ENCODE measurements at regions not wholly inside any gene's neighbourhood (a gene's known extent, or its start where the extent isn't known, plus 50 kb on each side); places are given as distances from the start of the nearest gene placed in this dataset.
"Not testable (repeated sequence)": the region's sequence is repeated elsewhere in the genome, so short reads cannot be mapped to it uniquely, and the experiment has no call there.

DNA sequence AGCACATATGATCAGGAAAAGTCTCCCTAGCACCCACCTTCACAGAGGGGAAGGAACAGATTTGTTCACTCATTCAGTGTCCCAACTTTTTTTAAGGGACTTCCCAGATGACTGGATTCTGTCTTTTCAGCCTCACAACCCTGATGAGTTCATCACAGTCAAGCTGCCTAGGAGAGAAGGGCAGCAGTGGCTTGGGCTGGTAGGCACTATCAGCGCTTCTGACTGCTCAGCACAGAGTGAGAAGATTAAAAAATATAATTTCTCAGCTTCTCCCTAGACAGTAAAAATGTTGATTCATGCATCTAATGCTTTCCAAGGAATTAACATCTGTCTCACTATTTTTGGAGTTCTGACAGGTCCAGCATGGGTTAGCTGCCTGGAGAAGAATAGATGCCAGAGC, 328.2 kb downstream of the DTHD1 start:
- no peak for DNase-seq

DNA sequence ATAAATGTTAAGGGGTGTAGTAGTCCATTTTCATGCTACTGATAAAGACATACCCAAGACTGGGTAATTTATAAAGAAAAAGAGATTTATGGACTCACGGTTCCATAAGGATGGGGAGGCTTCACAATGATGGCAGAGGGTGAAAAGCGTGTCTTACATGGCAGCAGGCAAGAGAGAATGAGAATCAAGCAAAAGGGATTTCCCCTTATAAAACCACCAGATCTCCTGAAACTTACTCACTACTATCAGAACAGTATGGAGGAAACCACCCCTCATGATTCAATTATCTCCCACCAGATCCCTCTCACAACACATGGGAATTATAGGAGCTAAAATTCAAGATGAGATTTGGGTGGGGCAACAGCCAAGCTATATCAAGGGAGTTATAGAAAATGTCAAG, 329.2 kb downstream of the DTHD1 start:
- DNase-seq: no peak

DNA sequence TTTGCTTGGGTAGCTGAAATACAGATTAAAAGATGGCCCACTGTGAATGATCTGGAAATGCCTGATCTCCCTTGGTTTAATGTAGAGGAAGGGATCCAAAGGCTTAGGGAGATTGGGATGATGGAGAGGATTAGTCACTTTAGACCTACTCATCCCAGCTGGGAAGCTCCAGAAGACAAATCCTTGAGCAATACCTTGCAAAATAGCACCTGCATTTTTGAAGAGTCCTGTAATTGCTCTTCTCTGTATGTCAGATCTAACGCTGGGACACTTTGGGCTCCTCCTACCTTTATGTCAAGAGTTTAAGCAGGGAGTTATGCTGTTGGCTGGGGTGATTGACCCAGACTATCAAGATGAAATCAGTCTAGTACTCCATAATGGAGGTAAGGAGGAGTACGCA, 331.7 kb downstream of the DTHD1 start:
- not testable (repeated sequence) for DNase-seq

DNA sequence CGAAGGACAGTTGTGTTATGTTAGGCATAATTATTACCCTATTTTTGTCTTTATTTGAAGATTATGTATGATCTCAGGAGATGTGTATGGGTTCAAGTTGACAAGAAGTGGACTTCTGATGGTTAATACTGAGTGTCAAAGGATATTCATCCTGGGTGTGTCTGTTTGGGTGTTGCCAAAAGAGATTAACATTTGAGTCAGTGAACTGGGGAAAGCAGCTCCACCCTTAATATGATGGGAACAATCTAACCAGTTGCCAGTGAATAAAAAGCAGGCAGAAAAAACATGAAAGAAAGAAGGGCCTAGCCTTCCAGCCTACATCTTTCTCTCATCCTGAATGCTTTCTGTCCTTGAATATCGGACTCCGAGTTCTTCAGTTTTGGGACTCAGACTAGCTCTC, 332.6 kb downstream of the DTHD1 start:
- DNase-seq: no peak

DNA sequence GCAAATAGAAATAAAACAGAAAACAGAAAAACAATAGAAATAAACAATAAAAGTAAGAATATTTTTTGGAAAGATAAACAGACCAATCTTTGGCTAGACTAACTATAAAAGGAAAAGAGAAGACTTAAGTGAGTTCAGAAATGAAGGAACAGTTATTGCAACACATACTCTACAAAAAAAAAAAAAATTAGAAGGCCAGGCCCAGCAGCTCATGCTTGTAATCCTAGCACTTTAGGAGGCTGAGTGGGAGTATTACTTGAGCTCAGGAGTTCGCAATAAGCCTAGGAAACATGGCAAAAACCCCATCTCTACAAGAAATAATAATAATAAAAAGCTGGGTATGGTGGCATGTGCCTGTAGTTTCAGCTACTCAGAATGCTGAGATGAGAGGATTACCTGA, 336.7 kb downstream of the DTHD1 start:
- no peak for DNase-seq

DNA sequence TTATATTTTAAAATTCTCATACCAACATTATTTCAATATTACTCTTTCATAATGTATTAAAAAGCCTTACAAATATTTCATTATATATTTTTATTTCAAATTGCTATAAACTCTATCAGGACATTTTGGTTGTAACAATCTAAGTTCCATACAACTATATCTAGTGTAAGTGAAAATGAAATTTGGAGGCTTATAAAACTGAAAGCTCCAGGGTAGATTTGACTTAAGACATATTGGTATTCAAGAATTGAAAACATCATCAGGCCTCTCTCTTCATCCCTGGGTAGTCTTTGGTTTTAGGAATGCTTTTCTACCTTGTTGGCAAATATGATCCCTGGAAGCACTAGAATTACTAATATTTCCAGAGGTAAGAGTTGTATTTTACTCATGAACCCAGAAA, 342.6 kb downstream of the DTHD1 start:
- DNase-seq: no peak

DNA sequence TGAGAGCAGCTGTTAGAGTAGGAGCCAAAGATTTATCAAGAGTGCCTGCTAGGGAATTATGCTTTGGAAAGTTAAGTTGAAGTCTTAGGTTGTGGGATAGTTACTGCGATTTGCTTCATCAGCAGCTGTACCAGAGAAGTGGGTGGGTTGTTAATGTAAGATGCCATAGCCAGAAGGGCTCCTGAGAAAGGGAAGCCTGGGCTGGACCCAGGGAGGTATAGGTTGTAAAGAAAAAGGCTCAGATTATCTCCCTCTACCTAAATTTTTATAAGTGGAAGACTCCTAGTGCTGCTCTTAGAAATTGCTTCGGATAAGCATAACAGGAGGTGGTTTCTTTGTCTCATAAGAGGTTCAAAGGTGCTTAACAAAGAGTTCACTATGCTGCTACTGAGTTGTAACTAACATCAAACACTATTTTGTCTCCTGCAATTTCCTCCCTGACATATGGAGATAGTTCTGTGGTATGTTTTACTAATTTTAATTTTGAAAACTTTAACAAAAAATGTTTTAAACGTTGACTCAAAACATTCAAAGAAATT, 356.9 kb downstream of the DTHD1 start:
- no peak for DNase-seq

DNA sequence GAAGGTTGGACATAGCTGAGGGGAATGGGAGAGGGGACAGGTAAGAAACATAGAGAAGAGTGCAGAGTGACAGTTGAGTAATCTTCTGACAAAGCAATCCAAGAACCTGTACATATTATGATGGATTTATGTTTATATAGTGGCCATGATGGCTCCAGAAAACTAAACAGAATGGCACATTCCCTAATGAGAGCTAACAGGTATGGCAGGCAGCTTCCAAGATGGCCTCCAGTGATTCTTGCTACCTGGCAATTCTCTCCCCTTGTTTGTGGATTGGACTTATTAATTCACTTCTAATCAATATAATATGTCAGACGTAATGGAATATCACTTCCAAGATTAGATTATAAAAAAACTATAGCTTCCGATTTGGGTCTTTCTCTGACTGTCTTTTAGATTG, 359.5 kb downstream of the DTHD1 start:
- DNase-seq: no peak

DNA sequence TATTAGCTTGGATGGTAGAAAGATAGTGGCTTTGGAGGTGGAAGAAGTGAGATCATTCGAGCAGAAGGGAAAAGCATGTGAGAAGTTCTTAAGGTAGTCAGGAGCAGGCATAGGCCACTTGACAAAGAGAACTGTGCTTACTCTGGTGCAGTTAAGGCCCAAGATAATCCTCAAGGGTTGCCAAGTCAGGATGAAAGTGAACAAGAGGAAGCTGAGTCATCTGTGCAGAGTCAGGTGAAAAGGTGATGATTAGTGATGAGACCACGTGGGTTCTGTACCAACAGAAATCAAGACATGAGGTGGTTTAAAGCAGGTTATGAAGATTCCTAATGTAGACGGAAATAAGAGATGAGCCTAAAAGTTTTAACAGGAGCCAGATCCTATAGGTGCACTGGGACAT, 369.8 kb downstream of the DTHD1 start:
- DNase-seq: no peak

DNA sequence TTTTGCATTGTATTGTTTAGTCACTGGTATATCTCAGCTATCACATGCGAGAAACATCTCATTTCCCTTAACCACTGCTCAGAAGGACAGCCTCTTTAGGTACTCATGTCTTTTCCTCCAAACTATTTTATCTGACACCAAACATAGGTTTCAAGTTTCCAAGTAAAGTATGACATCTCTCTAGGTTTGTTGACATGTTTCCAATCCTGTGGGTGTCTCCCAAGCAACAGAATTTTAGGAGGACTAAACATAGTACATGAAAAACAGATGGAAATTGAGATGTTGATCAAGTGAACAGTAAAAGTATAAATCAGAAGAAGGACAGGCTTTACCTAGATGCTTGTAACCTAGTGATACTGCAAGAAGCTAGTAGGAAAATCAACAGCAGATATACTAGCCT, 371.4 kb downstream of the DTHD1 start:
- no peak for DNase-seq

DNA sequence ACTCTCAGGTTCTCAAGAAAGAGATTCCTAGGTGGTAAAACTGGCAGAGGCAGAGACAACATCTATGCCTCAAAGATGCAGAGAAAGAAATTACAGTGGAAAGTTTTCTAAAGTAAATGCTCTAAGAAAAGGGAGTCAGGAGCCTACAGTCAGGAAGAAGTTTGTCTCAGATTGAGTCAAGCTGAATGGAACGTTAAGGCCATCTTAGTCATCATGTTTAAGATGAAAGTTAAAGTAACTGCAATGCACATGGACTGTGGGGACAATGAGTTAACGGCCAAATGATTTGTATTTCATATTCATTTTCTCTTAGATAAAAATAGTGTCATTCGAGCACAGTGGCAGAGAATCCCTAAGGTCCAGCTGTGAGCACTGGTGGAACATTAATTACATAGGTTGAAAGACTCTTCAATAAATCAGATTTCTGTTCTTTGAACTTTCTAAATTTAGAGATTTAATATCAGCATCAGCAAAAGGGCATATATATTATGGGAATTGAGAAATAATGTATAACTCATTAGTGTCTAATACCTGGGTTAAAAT, 384.6 kb downstream of the DTHD1 start:
- DNase-seq: no peak

DNA sequence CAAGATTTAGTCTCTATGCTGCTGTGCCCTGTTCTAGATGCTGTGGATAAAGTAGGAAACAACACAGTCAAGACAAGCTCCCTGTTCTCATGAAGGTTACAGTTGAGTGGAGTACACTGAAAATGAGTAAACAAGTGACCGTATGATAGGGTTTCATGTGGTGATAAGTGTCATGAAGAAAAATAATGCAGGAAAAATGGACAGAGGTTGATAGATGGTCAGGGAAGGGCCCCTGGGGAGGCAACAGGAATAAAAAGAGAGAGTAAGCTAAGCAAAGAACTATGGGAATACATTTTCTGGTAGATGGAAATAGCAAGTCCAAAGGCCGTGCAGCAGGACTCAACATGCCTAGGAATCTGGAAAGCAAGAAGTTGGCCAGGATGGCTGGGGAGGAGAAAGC, 394.0 kb downstream of the DTHD1 start:
- no peak for DNase-seq

DNA sequence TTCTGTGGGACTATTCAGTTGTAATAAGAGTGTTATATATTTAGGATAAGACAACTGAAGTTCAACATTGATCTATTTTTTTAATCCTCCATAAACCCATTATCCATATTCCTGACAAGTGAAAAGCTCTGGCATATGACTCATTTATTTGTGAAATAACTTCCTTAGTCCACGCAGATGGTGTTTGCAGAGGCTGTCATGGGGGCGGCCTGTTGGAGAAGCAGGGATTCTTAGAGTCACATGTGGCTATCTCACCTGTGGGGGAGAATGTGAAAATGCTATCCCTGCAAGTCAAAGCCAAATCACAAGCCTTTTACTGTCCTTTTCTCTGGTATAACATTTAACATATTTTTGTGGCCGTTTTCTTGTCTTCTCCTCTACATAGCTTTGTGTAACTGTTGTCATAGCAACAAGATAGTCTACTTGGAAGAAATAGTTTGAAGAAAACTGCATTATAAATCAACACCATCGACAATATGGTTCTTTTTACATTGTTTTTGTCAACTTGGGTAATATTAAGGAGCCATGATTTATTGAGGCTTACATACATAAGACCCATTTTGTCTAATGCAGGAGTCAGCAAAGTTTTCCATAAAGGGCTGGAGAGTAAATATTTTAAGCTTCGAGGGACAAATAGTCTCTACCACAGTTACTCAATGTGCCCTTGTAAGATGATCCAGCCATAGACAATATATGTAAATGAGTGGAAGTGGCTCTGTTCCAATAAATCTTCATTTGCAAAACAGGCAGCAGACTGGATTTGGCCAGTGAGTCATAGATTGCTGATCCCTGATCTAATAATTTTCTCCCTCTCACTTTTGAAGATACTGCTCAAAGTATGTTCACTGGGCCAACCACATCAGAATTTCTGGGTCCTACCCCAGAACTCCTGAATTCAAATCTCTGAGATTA, 395.0 kb downstream of the DTHD1 start:
- no peak for DNase-seq

DNA sequence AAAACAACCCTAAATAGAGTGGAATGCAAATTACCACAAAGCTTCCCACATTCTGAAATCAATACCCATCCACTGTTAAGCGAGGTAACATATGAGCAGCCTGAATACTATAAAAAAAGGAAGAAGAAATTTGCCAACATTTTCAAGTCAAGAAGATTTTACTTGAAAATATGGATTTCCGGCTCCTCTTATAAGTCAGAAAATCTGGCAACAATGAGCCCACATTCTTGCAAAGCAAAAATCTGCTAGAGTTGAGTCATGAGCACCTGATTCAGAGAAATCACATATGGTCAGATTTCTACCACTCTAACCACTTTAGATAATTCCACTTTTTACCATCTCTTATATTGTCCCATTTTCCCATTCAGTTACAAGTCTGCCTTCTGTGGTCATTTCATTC, 395.7 kb downstream of the DTHD1 start:
- DNase-seq: no peak

DNA sequence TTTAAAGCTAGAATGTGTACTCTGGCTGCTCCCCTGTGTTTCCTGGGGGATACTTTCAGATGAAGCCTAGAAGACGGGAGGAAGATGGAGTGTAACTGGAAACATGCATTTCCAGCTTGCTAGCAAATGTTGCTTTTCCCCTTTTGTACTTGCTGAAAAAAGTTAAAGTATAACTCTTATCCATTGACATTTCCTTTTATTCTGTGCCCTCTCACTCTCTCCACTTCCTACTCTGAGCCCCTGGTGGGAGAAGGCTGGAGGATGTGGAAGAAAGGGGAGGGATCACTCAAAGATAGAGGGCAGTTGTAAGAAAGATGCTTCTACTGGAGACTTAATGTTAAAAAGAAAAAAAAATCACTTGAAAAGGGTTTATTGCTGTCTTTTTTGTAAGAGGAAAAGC, 396.5 kb downstream of the DTHD1 start:
- DNase-seq: no peak

DNA sequence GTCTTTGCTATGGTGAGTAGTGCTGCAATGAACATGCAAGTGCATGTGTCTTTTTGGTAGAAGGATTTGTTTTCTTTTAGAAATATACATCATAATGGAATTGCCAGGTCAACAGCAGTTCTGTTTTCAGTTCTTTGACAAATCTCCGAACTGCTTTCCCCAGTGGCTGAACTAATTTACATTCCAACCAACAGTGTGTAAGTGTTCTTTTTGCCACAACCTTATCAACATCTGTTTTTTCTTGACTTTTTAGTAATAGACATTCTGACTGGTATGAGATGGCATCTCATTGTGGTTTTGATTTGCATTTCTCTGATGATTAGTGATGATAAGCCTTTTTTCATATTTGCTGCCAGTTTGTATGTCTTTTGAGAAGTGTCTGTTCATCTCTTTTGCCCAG, 406.3 kb downstream of the DTHD1 start:
- no peak for DNase-seq

DNA sequence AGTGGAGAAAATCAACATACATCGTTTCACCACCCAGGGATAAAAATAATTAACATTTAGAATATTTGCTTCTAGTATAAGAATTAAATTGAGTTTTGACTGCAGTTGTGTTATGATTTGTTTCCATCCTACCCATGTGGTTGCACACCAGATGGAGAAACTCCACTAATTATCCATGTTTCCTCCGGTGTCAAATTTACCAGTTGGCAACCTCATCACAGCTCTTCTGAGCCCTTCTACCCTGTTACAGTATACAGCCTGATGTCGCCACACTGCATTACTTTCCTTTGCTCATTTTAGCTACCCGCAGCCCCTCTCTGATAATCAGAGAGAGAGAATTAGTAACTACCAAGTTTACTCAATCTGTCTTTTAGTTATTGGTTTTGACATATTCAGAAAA, 411.2 kb downstream of the DTHD1 start:
- no peak for DNase-seq

DNA sequence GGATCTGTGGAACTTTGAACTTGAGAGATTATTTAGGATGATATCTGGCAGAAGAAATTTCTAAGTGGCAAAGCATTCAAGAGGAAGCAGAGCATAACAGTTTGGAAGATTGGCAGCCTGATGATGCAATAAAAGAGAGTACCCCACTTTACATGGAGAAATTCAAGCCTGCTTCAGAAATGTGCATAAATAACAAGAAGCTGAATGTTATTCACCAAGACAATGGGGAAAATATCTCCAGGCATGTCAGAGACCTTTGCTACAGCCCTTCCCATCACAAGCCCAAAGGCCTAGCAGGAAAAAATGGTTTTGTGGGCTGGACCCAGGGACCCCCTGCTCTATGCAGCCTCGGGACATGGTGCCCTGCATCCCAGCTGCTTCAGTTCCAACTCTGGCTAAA, 420.8 kb downstream of the DTHD1 start:
- no peak for DNase-seq

DNA sequence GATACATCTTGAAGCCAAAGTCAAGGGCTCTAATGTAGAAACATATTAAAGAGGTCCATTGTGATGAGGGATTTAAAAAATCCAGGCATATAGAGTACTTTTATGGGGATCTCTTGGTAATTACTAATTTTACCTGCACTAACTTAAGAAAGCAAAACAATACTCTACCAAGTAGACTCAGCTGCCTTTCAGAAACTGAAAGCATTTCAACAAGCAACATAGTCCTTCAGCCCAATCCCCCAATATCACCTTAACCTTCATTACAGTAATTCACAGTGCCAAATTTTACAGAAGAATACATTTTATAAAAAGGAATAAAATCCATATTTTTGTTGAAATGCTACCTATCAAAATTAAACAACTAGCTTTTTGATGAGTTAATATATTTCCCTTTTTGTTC, 422.9 kb downstream of the DTHD1 start:
- no peak for DNase-seq

DNA sequence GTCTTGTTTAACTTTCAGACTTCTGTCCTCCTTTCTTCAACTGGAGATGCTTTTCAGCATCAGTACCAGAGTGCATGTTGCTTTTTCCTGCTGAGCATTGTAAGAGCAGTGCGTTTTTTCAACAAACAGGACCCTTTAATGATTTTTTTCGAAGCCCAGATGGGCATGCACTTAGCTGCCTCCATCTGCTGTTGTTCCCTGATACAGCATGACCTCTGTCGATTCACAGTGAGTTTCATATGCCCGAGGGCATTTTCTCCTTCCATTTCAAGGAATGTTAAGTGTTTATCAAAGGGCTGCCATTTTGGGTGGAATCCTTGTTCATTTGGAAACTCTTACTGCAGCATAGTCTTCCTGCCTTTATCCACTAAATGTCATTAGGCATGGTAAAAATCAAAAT, 428.6 kb downstream of the DTHD1 start:
- no peak for DNase-seq

DNA sequence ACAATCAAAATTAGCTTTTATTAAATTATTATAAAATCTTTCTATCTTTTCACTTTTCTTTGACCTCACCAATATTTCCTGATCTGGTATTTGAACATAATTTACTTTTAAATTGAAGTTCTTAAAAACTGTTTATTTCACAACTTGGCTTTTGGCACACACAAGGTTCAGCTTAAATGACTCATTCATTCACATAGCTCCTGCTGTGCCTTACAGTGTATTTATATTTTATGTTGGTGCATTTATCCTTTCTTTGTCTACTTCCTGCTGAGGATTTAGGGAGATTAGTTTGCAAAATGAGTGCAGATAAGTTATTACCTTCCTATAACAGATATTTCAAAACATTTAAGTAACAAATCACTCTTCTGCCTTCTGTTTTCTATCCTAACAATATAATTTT, 430.6 kb downstream of the DTHD1 start:
- DNase-seq: no peak

DNA sequence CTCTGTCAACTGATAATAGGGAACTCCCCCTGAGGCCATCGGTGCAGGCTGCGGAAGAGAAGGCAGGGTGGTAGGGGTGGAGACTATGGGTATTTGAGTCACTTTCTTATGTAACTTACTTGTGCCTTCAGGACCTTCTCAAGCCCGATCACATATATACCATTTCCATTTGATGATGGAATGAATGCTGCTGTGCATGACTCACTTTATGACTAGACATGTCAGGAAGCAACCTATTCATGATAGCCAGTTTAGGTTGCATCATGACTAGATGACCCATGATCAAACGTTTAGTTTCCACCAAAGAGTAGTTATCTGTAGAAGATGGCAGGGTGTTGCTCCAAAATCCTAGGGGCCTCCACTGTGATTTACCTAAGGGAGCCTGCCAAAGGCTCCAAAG, 435.5 kb downstream of the DTHD1 start:
- DNase-seq: no peak

DNA sequence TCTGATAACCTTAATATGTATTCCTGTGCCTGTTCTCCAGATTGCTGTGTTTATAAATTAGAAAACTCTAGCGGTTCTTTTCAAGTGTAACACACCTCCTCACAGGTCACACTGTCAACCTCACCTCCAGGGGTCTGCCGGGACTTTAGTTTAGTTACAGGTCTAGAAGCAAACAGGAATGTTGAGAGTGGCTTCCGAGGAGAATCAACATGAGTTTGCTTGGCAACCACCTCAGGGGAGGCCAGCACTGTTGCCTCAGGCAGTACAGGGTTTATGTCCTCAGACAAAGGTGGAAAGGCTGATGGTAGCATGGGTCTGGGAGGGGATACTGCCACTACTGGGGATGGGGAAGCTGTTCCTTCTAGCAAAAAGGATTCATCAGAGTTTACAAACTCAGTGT, 438.0 kb downstream of the DTHD1 start:
- no peak for DNase-seq

DNA sequence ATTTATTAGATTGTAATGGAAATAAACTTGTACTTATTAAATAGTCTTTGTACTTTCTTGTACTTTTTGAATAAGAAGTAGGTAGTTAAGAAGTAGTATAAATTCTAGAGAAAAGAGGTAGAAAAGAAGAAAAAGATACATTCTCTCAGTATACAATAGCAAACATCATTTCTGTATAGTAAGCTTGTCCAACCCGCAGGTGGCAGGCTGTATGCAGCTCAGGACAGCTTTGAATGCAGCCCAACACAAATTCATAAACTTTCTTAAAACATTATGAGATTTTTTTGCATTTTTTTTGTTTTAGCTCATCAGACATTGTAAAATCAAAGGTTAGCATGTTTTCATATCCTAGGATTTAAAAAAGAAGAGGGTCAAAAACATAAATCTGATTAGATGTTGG, 441.6 kb downstream of the DTHD1 start:
- no peak for DNase-seq

DNA sequence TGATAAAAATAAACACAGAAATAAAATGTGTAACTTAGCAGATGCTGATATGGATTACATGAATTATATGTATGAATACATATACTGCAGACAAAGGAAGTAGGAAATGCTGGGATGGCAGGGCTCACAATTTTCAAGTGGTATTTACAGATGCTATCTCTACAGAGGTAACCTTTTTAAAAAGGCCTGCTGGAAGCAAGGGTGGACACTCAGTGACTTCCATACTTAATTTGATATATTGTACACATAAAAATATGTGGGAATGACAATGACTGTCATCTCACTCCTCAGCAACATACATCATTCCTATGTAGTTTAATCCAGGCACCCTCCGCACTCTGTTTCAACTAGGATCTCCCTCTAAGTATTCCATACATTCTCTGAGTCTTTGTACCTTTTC, 452.9 kb downstream of the DTHD1 start:
- DNase-seq: no peak

Measured in NCI-H345 (cell line).